CD4-positive, alpha-beta memory T cell (primary cell): ENCODE measurements at regions not wholly inside any gene's neighbourhood (a gene's known extent, or its start where the extent isn't known, plus 50 kb on each side); places are given as distances from the start of the nearest gene placed in this dataset.

Source experiments
- CTCF ChIA-PET: fragments of 350-600 bp; sonication (Branson Sonifier 250); formaldehyde crosslinking; loops from one replicate; lab custom pipeline; 2021; ENCODE audit warnings: inconsistent platforms; ENCODE audit not compliant: partially characterized antibody; lab: Charles Lee
- POLR2A ChIA-PET: fragments of 350-600 bp; sonication (Branson Sonifier 250); formaldehyde crosslinking; loops from one replicate; lab custom pipeline; 2021; ENCODE audit not compliant: partially characterized antibody; lab: Charles Lee
- DNase-seq, 5 donors: peaks; one replicate each; pipeline versions ENCODE4 v3.0.0 to v3.0.0-alpha.2; 2020 to 2022; ENCODE audit warnings: mixed read lengths in 1 of 5
- H3K27ac ChIP-seq: one replicate; pipeline ENCODE4 v1.7.0; 2013; ENCODE audit warnings: low read depth, low read length
- H3K27me3 ChIP-seq: 2 replicates; pipeline ENCODE4 v1.7.0; 2013; ENCODE audit warnings: mild to moderate bottlenecking, low read length, moderate library complexity; ENCODE audit not compliant: insufficient read depth
- H3K36me3 ChIP-seq: 2 replicates; pipeline ENCODE4 v1.7.0; 2013; ENCODE audit warnings: mild to moderate bottlenecking, low read length, moderate library complexity; ENCODE audit not compliant: insufficient read depth
- H3K4me1 ChIP-seq: 2 replicates; pipeline ENCODE4 v1.7.0; 2013; ENCODE audit warnings: mild to moderate bottlenecking, low read length, moderate library complexity; ENCODE audit not compliant: insufficient read depth
- H3K4me3 ChIP-seq, 2 donors: one replicate each; pipeline ENCODE4 v1.7.0; 2013; ENCODE audit warnings: low read length in 2 of 2, mild to moderate bottlenecking in 1 of 2
- H3K9me3 ChIP-seq, 2 donors: one replicate each; pipeline ENCODE4 v1.7.0; 2013; ENCODE audit warnings: low read length in 2 of 2, control low read depth in 1 of 2; ENCODE audit not compliant: control insufficient read depth in 1 of 2
- H3K27ac Mint-ChIP-seq, 7 donors: one replicate each; pipeline ENCODE4 v1.8.0; 2020 to 2021; ENCODE audit warnings: mixed read lengths in 7 of 7, mild to moderate bottlenecking in 6 of 7, inconsistent platforms in 3 of 7, moderate library complexity in 3 of 7
- H3K27me3 Mint-ChIP-seq, 2 donors: one replicate each; pipeline ENCODE4 v1.8.0; 2020 to 2021; ENCODE audit warnings: mixed read lengths in 2 of 2
- H3K36me3 Mint-ChIP-seq, 2 donors: one replicate each; pipeline ENCODE4 v1.8.0; 2020 to 2021; ENCODE audit warnings: mixed read lengths in 2 of 2, inconsistent platforms in 1 of 2, mild to moderate bottlenecking in 1 of 2
- H3K4me1 Mint-ChIP-seq, 4 donors: one replicate each; pipeline ENCODE4 v1.8.0; 2020 to 2021; ENCODE audit warnings: mixed read lengths in 4 of 4, mild to moderate bottlenecking in 1 of 4
- H3K4me3 Mint-ChIP-seq, 8 donors: one replicate each; pipeline ENCODE4 v1.8.0; 2020 to 2021; ENCODE audit warnings: mixed read lengths in 8 of 8, mild to moderate bottlenecking in 7 of 8, moderate library complexity in 6 of 8, inconsistent platforms in 3 of 8
- H3K9me3 Mint-ChIP-seq, 8 donors: one replicate each; pipeline ENCODE4 v1.8.0; 2020 to 2021; ENCODE audit warnings: mixed read lengths in 8 of 8, mild to moderate bottlenecking in 5 of 8, inconsistent platforms in 3 of 8, moderate library complexity in 1 of 8
- intact Hi-C: fragments of 100-400 bp; cut with micrococcal nuclease; formaldehyde crosslinking; loops from one replicate; pipeline ENCODE4 v1.15.1; 2023

GRCh38 chr20:63056236-63057170 is 49.7 kb upstream of the BHLHE23 start:
- DNase-seq, result peak in 4 of 5 donors; percentile 30 to 47 (median 38)
- no peak overlapping the region for H3K27ac ChIP-seq
- no peaks in the 10 kb centered on the region for H3K36me3 ChIP-seq
- POLR2A ChIA-PET, result no interaction called here
- Mint-ChIP-seq H3K4me1 (peaks cover 0 to 5% (median 0%) of the 10 kb centered on the region in 4 donors), H3K9me3 (peaks cover 0 to 2% (median 0%) of the 10 kb centered on the region in 8 donors), H3K36me3 (no peaks in the 10 kb centered on the region), H3K4me3 (no peak overlapping the region), H3K27ac (no peak overlapping the region), H3K27me3 (peaks cover 10 to 14% of the 10 kb centered on the region in 2 donors)
- H3K4me3 ChIP-seq, result no peak overlapping the region
- H3K4me1 ChIP-seq, result no peaks in the 10 kb centered on the region
- intact Hi-C loops, result loop anchor here (1.0 kb wide), 2 partner anchors 123 to 127 kb away; no protein-coding TSS in a partner anchor
- no peaks in the 10 kb centered on the region for H3K9me3 ChIP-seq
- H3K27me3 ChIP-seq, result no peaks in the 10 kb centered on the region
- CTCF ChIA-PET, result interaction anchor here (1.0 to 2.8 kb wide), 5 partner anchors 8 to 167 kb away, joined by 3 to 19 read pairs (median 4); no protein-coding TSS in a partner anchor
